SIG-M5 (cell line): ENCODE measurements at regions not wholly inside any gene's neighbourhood (a gene's known extent, or its start where the extent isn't known, plus 50 kb on each side); places are given as distances from the start of the nearest gene placed in this dataset.
"Not testable (repeated sequence)": the region's sequence is repeated elsewhere in the genome, so short reads cannot be mapped to it uniquely, and the experiment has no call there.

ENCODE experiments used
- DNase-seq: peaks from one replicate; lab custom pipeline; 2025; lab: John Stamatoyannopoulos, UW

GRCh38 chr6:121691126-121691551 lies 255.7 kb downstream of the GJA1 start:
- no peak for DNase-seq

GRCh38 chr6:121694389-121694788 lies 258.9 kb downstream of the GJA1 start:
- no peak for DNase-seq

GRCh38 chr6:121694801-121695251 lies 259.4 kb downstream of the GJA1 start:
- DNase-seq, result no peak

DNA sequence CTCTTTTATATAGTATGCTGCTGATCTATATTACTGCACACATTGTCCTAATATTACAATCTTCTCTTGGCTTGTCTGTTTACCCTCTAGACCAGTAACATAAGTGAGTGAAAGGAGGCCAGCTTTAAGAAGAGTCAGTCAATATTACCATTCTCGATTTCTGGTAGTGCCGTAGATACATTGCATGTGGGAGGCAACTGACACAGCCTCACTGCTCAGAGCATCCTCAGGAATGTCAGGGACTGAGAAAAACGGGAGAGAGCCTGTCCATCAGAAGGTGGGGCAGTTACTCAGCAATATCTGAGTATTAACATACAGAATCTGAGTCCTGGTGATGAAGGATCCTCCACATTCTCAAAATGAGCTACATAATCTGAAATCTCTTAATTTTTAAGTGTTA lies 259.9 kb downstream of the GJA1 start:
- DNase-seq, result no peak

DNA sequence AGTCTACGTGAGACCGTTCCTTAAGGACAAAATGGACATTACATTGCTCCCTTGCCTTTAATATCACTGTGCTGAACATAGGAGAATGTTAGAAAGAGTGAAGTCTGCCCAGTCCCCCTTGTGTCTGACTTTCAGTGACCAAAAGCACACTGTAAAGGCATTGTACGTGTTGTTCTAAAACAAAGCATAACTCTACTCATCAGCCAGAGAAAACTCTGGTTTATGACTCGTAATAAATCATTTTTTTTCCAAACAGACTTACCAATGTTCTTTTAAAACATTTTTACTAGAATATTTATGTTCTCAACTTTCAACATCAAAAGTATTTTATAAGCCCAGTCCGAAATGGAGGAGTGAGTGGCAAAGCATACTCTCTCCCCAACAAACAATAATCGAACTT lies 262.5 kb downstream of the GJA1 start:
- DNase-seq, result no peak

GRCh38 chr6:121698617-121699016 lies 263.2 kb downstream of the GJA1 start:
- DNase-seq, result no peak

- DNase-seq, result not testable (repeated sequence)
These were observed 267.7 kb downstream of the GJA1 start for GRCh38 chr6:121703129-121703528.

- no peak for DNase-seq
These were observed 276.0 kb downstream of the GJA1 start for GRCh38 chr6:121711472-121711871.

GRCh38 chr6:121717686-121718085 lies 282.2 kb downstream of the GJA1 start:
- DNase-seq, result no peak

DNA sequence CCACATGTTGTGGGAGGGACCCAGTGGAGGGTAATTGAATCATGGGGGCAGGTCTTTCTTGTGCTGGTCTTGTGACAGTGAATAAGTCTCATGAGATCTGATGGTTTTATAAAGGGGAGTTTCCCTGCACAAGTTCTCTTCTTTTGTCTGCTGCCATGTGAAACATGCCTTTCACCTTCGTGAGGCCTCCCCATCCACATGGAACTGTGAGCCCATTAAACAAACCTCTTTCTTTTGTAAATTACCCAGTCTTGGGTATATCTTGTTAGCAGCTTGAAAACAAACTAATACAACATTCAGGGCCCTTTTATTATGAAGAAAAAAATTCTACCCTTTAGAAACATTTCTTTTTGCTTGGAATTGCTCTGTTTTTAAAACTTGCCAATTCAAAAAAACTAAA lies 285.4 kb downstream of the GJA1 start:
- not testable (repeated sequence) for DNase-seq

DNA sequence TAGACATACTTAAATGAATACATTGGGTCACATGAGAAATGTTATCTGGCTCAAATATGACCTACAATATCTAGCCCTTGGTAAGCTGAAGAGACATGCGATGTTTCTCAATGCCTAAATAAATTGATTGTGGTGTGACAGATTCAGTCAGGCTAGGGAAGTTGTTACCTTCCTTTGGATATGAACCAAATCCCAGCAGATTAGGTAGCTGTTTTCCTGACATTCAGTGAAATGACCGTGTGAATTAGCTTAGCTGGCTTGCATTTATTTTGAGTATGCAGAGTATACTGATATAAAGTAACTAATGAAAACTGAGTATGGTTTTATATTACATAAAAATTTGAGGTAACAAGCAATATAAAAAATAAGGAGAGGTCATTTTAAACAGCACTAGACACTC lies 288.2 kb downstream of the GJA1 start:
- no peak for DNase-seq

DNA sequence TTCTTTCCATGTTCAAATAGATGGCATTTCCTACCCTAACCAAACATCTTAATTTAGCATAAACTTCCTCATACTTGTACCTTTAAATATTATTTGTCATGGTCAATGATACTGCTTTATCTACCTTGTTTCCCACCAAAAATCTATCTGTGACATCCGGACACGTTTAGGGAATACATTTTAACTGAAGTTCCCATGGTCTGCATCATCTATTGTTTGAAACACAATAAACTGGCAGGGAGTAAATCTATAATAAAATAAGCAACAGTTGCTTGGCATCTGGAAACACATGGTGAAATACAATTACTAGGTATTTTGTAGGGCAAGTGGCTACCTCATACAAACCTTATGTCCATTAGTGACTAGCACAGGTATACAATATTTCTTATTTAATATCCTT lies 289.1 kb downstream of the GJA1 start:
- DNase-seq, result no peak

DNA sequence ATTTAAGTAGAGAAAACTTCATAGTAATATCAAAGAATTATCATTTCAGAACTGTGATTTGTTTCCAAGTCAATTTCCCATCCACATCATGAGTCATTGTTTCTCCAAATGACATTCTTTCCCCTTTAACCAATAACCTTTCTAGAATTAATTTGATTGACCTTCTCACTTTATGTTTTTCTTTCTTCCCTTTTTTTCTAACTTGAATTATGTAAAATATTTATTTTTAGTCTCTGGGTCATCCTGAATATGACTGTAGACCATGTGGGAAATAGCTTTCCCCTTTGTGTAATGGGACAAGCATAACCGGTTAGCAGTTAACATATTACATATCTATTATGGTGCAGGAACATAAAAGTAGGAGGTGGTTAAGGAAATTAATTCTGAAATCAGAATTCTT lies 291.1 kb downstream of the GJA1 start:
- DNase-seq, result no peak

- no peak for DNase-seq
These were observed 295.2 kb downstream of the GJA1 start for GRCh38 chr6:121730616-121731015.

DNA sequence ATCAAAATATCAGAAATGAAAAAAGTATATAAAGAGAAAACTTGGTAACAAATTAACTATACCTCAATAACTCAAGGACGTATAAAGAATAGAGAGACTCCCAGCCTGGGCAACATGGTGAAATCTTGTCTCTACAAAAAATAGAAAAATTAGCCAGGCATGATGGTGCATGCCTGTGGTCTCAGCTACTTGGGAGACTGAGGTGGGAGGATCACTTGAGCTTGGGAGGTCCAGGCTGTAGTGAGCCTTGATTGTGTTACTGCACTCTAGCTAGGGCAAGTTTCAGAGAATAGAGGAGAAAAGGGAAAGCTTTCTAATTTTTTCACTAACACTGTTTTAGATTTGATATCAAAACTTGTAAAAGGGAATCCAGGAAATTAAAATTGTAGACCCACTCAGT lies 295.9 kb downstream of the GJA1 start:
- no peak for DNase-seq

GRCh38 chr6:121732641-121733040 lies 297.2 kb downstream of the GJA1 start:
- DNase-seq, result no peak

GRCh38 chr6:121733234-121733633 lies 297.8 kb downstream of the GJA1 start:
- DNase-seq, result no peak

DNA sequence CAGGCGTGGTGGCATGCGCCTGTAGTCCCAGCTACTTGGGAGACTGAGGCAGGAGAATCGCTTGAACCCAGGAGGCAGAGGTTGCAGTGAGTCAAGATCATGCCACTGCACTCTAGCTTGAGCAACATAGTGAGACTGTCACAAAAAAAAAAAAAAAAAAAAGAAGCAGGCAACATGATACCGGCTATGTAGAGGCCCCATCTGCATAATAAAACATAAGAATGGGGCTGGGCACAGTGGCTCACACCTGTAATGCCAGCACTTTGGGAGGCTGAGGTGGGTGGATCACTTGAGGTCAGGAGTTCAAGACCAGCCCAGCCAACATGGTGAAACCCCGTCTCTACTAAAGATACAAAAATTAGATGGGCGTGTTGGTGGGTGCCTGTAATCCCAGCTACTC lies 304.7 kb downstream of the GJA1 start:
- not testable (repeated sequence) for DNase-seq

DNA sequence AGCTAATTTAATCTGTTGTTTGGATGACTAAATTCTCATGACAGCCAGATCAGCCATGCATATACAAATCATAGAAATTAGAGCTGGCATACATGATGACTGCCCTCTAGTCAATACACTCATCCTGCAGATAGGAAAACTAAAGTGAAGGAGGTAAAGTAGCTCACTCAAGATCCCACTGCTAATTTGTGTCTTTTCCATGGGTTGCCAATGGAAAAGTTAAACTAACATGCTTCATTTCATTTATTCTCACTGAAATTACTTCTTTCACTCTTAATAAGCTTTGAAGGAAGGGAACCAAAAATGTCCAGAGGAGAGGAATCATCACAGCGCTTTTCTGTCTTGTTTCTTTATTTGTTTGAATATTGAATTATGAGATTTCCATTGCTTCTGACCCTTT lies 308.2 kb downstream of the GJA1 start:
- DNase-seq, result no peak

DNA sequence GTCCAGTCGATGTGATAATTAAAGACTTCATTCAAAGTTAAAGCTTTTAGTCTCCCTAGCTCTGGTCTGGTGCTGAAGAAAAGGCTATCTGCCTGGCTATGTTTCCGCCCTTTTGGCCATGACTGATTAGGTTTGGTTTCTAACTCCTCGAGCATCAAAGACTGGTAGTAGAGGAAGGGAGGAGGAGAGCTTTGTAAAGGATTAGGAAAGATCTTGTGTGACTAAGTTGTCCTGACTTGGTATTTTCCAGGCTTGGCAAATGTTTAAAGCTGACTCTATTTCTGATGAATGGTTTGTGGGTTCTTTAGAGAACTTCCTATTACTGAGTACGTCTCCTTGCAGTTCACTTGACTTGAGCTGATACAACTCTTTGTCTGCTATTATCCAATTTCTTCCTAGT lies 312.9 kb downstream of the GJA1 start:
- no peak for DNase-seq

DNA sequence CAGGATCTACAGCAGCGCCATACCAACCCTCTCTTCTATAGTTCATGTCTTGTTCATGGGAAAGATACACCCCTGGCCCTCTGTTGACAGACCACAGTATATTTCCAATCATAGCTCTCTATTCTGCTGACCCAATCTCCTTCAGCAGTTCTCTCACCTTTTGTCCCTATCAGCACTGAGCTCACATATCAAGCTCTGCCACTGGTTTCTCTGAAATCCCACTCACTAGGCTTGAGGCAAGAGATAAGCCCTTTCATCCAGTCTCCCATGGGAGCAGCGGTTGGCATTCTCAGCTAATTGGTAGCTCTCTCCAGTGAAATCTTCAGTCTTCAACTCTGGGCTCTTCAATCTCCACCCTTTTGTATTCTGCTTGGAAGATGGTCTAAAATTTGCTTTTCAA lies 313.4 kb downstream of the GJA1 start:
- no peak for DNase-seq

GRCh38 chr6:121755485-121755884 lies 320.0 kb downstream of the GJA1 start:
- DNase-seq, result no peak

GRCh38 chr6:121756666-121757065 lies 321.2 kb downstream of the GJA1 start:
- no peak for DNase-seq

DNA sequence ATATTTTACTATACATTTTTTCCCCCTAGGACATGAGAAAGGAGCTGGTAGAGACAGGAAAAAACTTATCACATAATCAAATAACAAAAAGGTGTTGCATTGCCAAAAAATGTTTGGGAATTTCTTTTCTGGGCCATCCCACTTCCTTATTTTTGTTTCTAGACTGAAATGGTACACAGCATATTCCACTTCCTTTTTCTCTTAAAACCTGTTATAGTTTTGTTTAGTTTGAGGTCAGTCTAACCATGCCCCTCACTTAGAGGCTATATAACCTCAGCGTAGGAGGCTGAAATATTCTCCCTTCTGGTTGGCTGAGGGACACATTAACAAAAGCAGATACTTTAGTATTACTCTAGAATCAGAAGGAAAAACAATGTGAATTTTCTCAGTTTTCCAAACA lies 323.9 kb downstream of the GJA1 start:
- peak; percentile 19 for DNase-seq

- DNase-seq, result no peak
These were observed 324.7 kb downstream of the GJA1 start for GRCh38 chr6:121760191-121760590.
